ENCODE measurements at regions not wholly inside any gene's neighbourhood (a gene's known extent, or its start where the extent isn't known, plus 50 kb on each side); places are given as distances from the start of the nearest gene placed in this dataset.

GRCh38 chr1:217955723-217956122, 324.6 kb downstream of the SPATA17 start:
- no peak for DNase-seq
- in situ Hi-C loops (cut with MboI; ENCODE audit: low pct_ligation_motif_present in 1 of 4, low pct_unique_long_range_greater_than_20kb in 1 of 4, low sequenced_read_pairs in 3 of 4) (no loop called here), intact Hi-C loops (cut with DNase I; ENCODE audit: low total_unique reads) (no loop called here)
- H3K4me3 ChIP-seq = no peak overlapping the region
- H3K9me3 ChIP-seq = no peaks in the 10 kb centered on the region
- H3K27ac ChIP-seq = no peak overlapping the region
- no peaks in the 10 kb centered on the region for H3K36me3 ChIP-seq
- no peaks in the 10 kb centered on the region for H3K27me3 ChIP-seq
- H3K4me1 ChIP-seq = no peaks in the 10 kb centered on the region
- TF ChIP-seq POLR2A (IDR thresholded peaks at IDR 0.05) (no peak), EP300 (IDR thresholded peaks at IDR 0.05; ENCODE audit: low read depth) (no peak), POLR2AphosphoS5 (IDR thresholded peaks at IDR 0.05) (no peak)
- TF ChIP-seq, protein P1, sequence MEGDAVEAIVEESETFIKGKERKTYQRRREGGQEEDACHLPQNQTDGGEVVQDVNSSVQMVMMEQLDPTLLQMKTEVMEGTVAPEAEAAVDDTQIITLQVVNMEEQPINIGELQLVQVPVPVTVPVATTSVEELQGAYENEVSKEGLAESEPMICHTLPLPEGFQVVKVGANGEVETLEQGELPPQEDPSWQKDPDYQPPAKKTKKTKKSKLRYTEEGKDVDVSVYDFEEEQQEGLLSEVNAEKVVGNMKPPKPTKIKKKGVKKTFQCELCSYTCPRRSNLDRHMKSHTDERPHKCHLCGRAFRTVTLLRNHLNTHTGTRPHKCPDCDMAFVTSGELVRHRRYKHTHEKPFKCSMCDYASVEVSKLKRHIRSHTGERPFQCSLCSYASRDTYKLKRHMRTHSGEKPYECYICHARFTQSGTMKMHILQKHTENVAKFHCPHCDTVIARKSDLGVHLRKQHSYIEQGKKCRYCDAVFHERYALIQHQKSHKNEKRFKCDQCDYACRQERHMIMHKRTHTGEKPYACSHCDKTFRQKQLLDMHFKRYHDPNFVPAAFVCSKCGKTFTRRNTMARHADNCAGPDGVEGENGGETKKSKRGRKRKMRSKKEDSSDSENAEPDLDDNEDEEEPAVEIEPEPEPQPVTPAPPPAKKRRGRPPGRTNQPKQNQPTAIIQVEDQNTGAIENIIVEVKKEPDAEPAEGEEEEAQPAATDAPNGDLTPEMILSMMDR (IDR thresholded peaks at IDR 0.05) = no peak

GRCh38 chr1:217965156-217965786, 319.8 kb upstream of the RRP15 start:
- in situ Hi-C loops (cut with MboI; ENCODE audit: low pct_ligation_motif_present in 1 of 4, low pct_unique_long_range_greater_than_20kb in 1 of 4, low sequenced_read_pairs in 3 of 4) (no loop called here), intact Hi-C loops (cut with DNase I; ENCODE audit: low total_unique reads) (no loop called here)
- TF ChIP-seq POLR2AphosphoS5 (IDR thresholded peaks at IDR 0.05) = no peak
- TF ChIP-seq, protein P1 (IDR thresholded peaks at IDR 0.05) = no peak
- Histone ChIP-seq H3K4me3 (no peak overlapping the region), H3K9me3 (no peaks in the 10 kb centered on the region), H3K4me1 (no peaks in the 10 kb centered on the region), H3K27me3 (no peaks in the 10 kb centered on the region), H3K27ac (no peak overlapping the region), H3K36me3 (no peaks in the 10 kb centered on the region)
- WGBS, 2 donors (ENCODE audit: low coverage in 1 of 2) = 75 to 100% methylated on average over 2 to 8 of the region's 8 CpGs
- no peak for DNase-seq

DNA sequence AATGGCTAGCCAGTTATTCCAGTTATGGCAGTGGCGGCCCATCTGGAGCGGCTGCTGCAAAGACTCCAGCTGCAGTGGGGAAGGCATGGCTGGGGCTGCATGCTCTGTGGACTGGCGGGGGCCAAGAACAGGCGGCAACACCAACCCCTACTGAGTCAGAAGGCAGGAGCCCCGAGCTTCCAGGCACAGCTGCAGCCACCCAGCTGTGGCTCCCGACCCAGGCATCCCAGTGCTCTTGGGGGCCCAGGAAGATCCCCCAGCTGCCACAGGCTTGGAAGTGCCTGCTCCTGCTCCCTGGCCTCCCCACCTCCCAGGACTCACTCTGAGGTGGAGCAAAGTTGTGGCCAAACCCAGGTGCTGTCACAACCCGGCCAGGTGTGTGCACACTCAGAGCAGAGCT, 317.0 kb upstream of the RRP15 start:
- WGBS, 2 donors (ENCODE audit: low coverage in 1 of 2) = 93% methylated on average over 4 of the region's 7 CpGs; no CpG with 5 or more reads in 1 of the 2 donors
- TF ChIP-seq POLR2A (IDR thresholded peaks at IDR 0.05) (no peak), POLR2AphosphoS5 (IDR thresholded peaks at IDR 0.05) (no peak), EP300 (IDR thresholded peaks at IDR 0.05; ENCODE audit: low read depth) (no peak)
- TF ChIP-seq, protein P1 (IDR thresholded peaks at IDR 0.05) = no peak
- Histone ChIP-seq H3K36me3 (no peaks in the 10 kb centered on the region), H3K4me3 (no peak overlapping the region), H3K9me3 (no peaks in the 10 kb centered on the region), H3K27me3 (no peaks in the 10 kb centered on the region), H3K4me1 (no peaks in the 10 kb centered on the region), H3K27ac (no peak overlapping the region)
- no peak for DNase-seq
- in situ Hi-C loops (cut with MboI; ENCODE audit: low pct_ligation_motif_present in 1 of 4, low pct_unique_long_range_greater_than_20kb in 1 of 4, low sequenced_read_pairs in 3 of 4) (no loop called here), intact Hi-C loops (cut with DNase I; ENCODE audit: low total_unique reads) (no loop called here)

DNA sequence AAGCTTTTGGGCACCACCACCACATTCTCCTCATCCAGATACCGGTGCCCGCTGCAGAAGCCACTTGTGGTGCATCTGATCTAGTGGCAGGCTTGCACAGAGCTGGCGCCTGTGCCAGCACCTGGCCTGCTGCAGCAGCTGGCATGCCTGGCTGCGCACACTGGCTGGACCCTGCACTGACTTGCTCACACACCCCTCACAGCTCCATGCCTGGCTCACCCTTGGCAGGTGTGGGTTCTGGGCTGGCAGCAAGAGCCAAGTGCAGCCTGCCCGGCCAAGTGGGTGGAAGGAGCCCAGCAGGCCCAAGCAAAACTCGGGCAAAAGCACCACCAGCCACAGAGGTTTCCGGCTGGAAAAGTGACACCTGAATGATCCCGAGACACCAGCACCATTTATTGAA, 315.7 kb upstream of the RRP15 start:
- Histone ChIP-seq H3K4me3 (no peak overlapping the region), H3K9me3 (no peaks in the 10 kb centered on the region), H3K27ac (no peak overlapping the region), H3K36me3 (no peaks in the 10 kb centered on the region), H3K27me3 (no peaks in the 10 kb centered on the region), H3K4me1 (no peaks in the 10 kb centered on the region)
- TF ChIP-seq POLR2A (IDR thresholded peaks at IDR 0.05) (no peak), POLR2AphosphoS5 (IDR thresholded peaks at IDR 0.05) (no peak), EP300 (IDR thresholded peaks at IDR 0.05; ENCODE audit: low read depth) (no peak)
- TF ChIP-seq, protein P1 (IDR thresholded peaks at IDR 0.05) = no peak
- 80% methylated on average over 8 of the region's 8 CpGs; no CpG with 5 or more reads in 1 of the 2 donors for WGBS, 2 donors (ENCODE audit: low coverage in 1 of 2)
- in situ Hi-C loops (cut with MboI; ENCODE audit: low pct_ligation_motif_present in 1 of 4, low pct_unique_long_range_greater_than_20kb in 1 of 4, low sequenced_read_pairs in 3 of 4) = no loop called here
- intact Hi-C loops (cut with DNase I; ENCODE audit: low total_unique reads) = no loop called here
- no peak for DNase-seq
